Suprapubic skin (tissue), 4 donors: ENCODE measurements at regions not wholly inside any gene's neighbourhood (a gene's known extent, or its start where the extent isn't known, plus 50 kb on each side); places are given as distances from the start of the nearest gene placed in this dataset.

Experiments used
- DNase-seq, 2 donors: peaks; one replicate each; pipeline ENCODE4 v3.0.0-alpha.2; 2019; ENCODE audit warnings: low spot score in 2 of 2
- H3K27ac ChIP-seq: fragments of 200-600 bp; sonication (generic); one replicate; pipeline ENCODE4 v1.5.1; 2019
- H3K27me3 ChIP-seq: fragments of 200-600 bp; sonication (generic); one replicate; pipeline ENCODE4 v1.5.1; 2019
- H3K36me3 ChIP-seq: fragments of 200-600 bp; sonication (generic); one replicate; pipeline ENCODE4 v1.5.1; 2019
- H3K4me1 ChIP-seq: fragments of 200-600 bp; sonication (generic); one replicate; pipeline ENCODE4 v1.5.1; 2019
- H3K4me3 ChIP-seq: fragments of 200-600 bp; sonication (generic); one replicate; pipeline ENCODE4 v1.5.1; 2019; ENCODE audit warnings: mild to moderate bottlenecking
- H3K9me3 ChIP-seq: fragments of 200-600 bp; sonication (generic); one replicate; pipeline ENCODE4 v1.5.1; 2019
- CTCF ChIP-seq, 2 donors: fragments of 200-600 bp in 1 of 2; fragments of 450-650 bp in 1 of 2; sonication (generic) in 1 of 2; IDR thresholded peaks; one replicate each; pipeline ENCODE4 v1.5.1; 2016 to 2019; ENCODE audit warnings: antibody characterized with exemption in 2 of 2, mild to moderate bottlenecking in 1 of 2, moderate library complexity in 1 of 2
- EP300 ChIP-seq: sonication (generic); formaldehyde crosslinking; IDR thresholded peaks from one replicate; pipeline ENCODE4 v1.6.1; 2017; ENCODE audit warnings: antibody characterized with exemption
- POLR2A ChIP-seq, 2 donors: fragments of 450-650 bp; IDR thresholded peaks; one replicate each; pipeline ENCODE4 v1.6.1; 2017; ENCODE audit warnings: antibody characterized with exemption in 2 of 2, mild to moderate bottlenecking in 2 of 2, moderate library complexity in 2 of 2
- POLR2AphosphoS5 ChIP-seq, 3 donors: sonication (generic); formaldehyde crosslinking; IDR thresholded peaks; one replicate each; pipeline ENCODE4 v1.6.1; 2017; ENCODE audit warnings: antibody characterized with exemption in 3 of 3
- WGBS: methylation state at CpG from one replicate; pipeline ENCODE4 v1.1.5; 2018; 5-methylcytosine and 5-hydroxymethylcytosine counted together

- TF ChIP-seq CTCF (IDR thresholded peaks at IDR 0.05) (no peak), POLR2AphosphoS5 (IDR thresholded peaks at IDR 0.05) (no peak), EP300 (no peak), POLR2A (IDR thresholded peaks at IDR 0.05) (no peak)
- H3K27ac ChIP-seq: no peak overlapping the region
- H3K27me3 ChIP-seq: no peaks in the 10 kb centered on the region
- H3K9me3 ChIP-seq: no peaks in the 10 kb centered on the region
- no peaks in the 10 kb centered on the region for H3K36me3 ChIP-seq
- WGBS: 72% methylated on average over 6 of the region's 6 CpGs
- no peak overlapping the region for H3K4me3 ChIP-seq
- H3K4me1 ChIP-seq: no peaks in the 10 kb centered on the region
- no peak for DNase-seq
Measured at GRCh38 chr1:177825276-177825901, 144.5 kb downstream of the SEC16B start.

GRCh38 chr1:177824508-177824982, 145.3 kb downstream of the SEC16B start:
- Histone ChIP-seq H3K36me3 (no peaks in the 10 kb centered on the region), H3K27me3 (no peaks in the 10 kb centered on the region), H3K4me1 (no peaks in the 10 kb centered on the region), H3K27ac (no peak overlapping the region), H3K9me3 (no peaks in the 10 kb centered on the region), H3K4me3 (no peak overlapping the region)
- no peak for DNase-seq
- WGBS: 42% methylated on average over 5 of the region's 5 CpGs
- TF ChIP-seq POLR2AphosphoS5 (IDR thresholded peaks at IDR 0.05): no peak
- no peak for TF ChIP-seq EP300
- no peak for TF ChIP-seq CTCF (IDR thresholded peaks at IDR 0.05)
- no peak for TF ChIP-seq POLR2A (IDR thresholded peaks at IDR 0.05)

- Histone ChIP-seq H3K27me3 (no peaks in the 10 kb centered on the region), H3K9me3 (no peaks in the 10 kb centered on the region), H3K27ac (no peak overlapping the region), H3K36me3 (no peaks in the 10 kb centered on the region), H3K4me3 (no peak overlapping the region), H3K4me1 (no peaks in the 10 kb centered on the region)
- no peak for TF ChIP-seq POLR2A (IDR thresholded peaks at IDR 0.05)
- TF ChIP-seq CTCF (IDR thresholded peaks at IDR 0.05): no peak
- TF ChIP-seq EP300: no peak
- TF ChIP-seq POLR2AphosphoS5 (IDR thresholded peaks at IDR 0.05): no peak
- DNase-seq: no peak
- 54% methylated on average over 6 of the region's 6 CpGs for WGBS
Measured at GRCh38 chr1:177820213-177820612, 149.6 kb downstream of the SEC16B start.

GRCh38 chr1:177817937-177818875, 151.7 kb downstream of the SEC16B start:
- DNase-seq: no peak
- Histone ChIP-seq H3K27ac (no peak overlapping the region), H3K36me3 (no peaks in the 10 kb centered on the region), H3K4me1 (no peaks in the 10 kb centered on the region), H3K9me3 (no peaks in the 10 kb centered on the region), H3K27me3 (no peaks in the 10 kb centered on the region), H3K4me3 (no peak overlapping the region)
- no peak for TF ChIP-seq EP300
- TF ChIP-seq POLR2AphosphoS5 (IDR thresholded peaks at IDR 0.05): no peak
- WGBS: 78% methylated on average over 7 of the region's 7 CpGs

GRCh38 chr1:177812650-177813049, 157.2 kb downstream of the SEC16B start:
- Histone ChIP-seq H3K36me3 (no peaks in the 10 kb centered on the region), H3K4me3 (no peak overlapping the region), H3K27me3 (no peaks in the 10 kb centered on the region), H3K9me3 (no peaks in the 10 kb centered on the region), H3K27ac (no peak overlapping the region), H3K4me1 (no peaks in the 10 kb centered on the region)
- TF ChIP-seq CTCF (IDR thresholded peaks at IDR 0.05) (no peak), POLR2A (IDR thresholded peaks at IDR 0.05) (no peak), EP300 (no peak), POLR2AphosphoS5 (IDR thresholded peaks at IDR 0.05) (no peak)
- WGBS: 95% methylated on average over 13 of the region's 13 CpGs
- DNase-seq: no peak
